Activated CD4-positive, alpha-beta T cell treated with anti-CD3 and anti-CD28 coated beads, Interleukin-2, Interleukin-4, amounts not matched to agents 100 ng/mL and 50 ng/mL, durations not matched to agents 16 hours and 8 hours (primary cell): ENCODE measurements at regions not wholly inside any gene's neighbourhood (a gene's known extent, or its start where the extent isn't known, plus 50 kb on each side); places are given as distances from the start of the nearest gene placed in this dataset.
A peak's percentile ranks its signal among the peaks of the same experiment; 100 is the strongest.
"Not testable (repeated sequence)": the region's sequence is repeated elsewhere in the genome, so short reads cannot be mapped to it uniquely, and the experiment has no call there.

Experiments used
- DNase-seq: peaks from one replicate; pipeline ENCODE4 v3.0.0-alpha.2; 2020; ENCODE audit warnings: low spot score

DNA sequence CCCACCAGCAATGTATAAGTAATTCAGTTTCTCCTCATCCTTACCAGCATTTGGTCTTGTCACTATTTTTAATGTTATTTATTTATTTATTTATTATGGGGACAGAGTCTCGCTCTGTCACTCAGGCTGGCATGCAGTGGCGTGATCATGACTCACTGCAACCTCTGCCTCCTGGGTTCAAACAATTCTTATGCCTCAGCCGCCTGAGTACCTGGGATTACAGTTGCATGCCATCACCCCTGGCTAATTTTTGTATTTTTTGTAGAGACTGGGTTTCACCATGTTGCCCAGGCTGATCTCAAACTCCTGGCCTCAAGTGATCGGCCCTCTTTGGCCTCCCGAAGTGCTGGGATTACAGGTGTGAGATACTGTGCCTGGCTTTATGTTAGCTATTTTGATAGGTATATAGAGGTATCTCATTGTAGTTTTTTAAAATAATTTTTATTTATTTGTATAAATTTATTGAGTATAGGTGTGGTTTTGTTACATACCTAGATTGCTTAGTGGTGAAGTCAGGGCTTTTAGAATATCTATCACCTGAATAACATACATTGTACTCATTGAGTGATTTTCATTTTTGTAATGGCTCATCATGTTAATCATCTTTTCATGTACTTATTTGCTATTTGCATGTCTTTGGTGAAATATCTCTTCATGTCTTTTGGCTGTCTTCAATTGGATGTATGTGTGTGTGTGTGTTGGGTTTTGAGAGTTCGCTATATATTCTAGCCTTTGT lies 53.3 kb downstream of the TANC2 start:
- no peak for DNase-seq

DNA sequence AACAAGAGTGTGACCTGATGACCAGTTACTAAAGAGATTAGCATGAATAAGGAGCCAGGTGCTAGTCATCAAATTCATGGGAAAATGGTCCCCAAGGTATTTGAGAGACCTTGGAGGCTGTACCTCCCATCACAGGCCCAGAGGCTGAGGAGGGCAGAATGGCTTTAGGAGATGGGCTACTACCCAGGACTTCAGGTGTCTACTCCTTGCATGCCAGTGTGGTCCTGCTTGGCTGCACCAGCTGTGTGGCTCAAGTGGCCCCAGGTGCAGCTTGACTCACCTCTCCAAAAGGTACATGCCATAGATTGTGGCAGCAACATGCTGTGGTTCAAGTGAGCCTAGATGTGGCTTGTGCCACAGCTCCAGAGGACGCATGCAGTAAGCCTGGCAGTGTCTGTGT lies 56.5 kb downstream of the TANC2 start:
- no peak for DNase-seq

DNA sequence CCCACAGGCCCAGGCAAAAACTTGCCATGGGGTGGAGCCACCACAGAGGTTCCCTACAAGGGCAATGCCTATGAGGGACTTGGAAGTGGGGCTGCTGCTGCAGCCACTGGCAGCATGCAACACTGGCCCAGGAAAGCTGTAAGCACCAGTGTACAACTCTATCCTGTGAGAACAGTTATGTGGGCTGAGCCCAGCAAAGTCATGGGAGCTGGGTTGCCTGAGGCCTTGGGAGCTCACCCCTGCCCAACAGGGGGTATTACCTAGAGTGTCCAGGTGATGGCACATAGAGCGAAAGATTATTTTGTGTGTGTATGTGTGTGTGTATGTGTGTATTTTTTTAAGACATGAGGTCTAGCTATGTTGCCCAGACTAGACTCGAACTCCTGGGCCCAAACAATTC lies 57.0 kb downstream of the TANC2 start:
- no peak for DNase-seq

DNA sequence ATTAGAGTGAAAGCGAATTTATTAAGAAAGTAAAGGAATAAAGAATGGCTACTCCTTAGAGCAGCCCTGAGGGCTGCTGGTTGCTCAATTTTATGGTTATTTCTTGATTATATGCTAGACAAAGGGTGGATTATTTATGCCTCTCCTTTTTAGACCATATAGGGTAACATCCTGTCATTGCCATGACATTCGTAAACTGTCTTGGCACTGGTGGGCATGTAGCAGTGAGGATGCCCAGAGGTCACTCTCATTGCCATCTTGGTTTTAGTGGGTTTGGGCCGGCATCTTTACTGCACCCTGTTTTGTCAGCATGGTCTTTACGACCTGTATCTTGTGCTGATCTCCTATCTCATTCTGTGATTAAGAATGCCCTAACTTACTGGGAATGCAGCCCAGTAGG lies 58.2 kb downstream of the TANC2 start:
- no peak for DNase-seq

DNA sequence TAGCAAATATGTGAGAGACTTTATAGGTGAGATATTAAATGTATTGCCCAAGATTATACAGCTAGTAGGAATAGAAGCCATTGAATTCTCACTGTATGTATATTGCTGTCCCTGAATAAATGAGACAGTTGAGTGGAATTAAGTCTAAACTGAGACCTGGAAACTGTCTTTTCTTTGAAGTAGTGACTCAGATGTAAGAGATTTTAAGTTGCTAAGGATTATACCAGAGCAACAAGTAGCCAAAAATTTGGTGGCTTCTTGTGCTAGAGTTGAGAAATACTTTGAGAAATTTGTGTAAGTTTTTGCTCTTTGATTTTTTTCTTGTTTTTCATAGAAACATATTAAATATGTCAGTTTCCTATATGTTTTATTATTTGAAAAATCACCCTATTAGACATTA lies 58.7 kb downstream of the TANC2 start:
- DNase-seq: no peak

DNA sequence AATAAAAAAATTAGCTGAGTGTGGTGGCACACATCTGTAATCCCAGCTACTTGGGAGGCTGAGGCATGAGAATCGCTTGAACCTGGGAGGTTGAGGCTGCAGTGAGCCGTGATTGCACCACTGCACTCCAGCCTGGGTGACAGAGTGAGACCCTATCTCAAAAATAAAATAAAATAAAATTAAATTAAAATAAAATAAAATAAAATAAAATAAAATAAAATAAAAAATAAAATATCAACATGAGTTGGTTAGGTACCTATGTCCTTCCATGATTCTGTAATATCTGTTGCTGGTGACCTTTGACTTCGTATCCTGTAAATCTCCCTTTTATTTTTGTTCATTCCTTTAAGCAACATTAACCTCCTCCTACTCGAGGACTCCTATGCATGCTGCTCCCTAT lies 59.6 kb downstream of the TANC2 start:
- DNase-seq: not testable (repeated sequence)

DNA sequence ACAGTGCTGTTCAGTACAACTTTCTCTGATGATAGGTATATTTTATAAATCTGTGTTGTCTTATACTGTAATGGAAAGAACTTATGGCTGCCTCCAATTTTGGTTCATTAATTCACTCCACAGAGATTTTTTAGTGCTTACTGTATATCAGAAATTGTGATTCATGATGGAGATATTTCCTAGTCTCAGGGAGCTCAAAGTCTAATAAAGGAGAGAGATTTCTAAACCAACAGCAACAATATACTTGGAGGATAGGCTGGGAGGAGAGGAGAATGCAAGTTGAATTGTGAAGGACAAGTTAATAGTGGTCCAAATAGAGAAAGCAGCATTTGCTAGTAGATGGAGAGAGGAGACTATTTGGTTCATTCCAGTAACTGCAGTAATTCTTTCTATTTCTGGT lies 63.5 kb downstream of the TANC2 start:
- DNase-seq: no peak

DNA sequence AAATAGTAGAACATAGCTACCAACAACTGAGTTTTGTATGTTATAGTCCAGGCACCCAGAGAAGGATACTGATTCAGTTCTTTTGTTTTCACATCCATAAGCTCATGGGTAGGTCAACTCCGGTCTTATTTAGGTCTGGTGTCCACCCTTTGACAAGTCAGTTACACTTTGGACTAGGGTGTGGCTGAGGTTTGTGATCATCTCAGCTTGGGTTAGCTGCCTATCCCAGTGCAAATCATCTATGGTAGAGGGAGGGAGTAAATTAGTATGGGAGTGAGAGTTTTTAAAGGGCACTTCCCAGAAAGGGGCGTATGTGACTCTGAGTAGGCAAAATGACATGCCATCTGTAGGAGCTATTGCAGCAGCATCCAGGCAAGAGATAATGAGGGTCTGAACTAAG lies 66.1 kb downstream of the TANC2 start:
- DNase-seq: no peak

DNA sequence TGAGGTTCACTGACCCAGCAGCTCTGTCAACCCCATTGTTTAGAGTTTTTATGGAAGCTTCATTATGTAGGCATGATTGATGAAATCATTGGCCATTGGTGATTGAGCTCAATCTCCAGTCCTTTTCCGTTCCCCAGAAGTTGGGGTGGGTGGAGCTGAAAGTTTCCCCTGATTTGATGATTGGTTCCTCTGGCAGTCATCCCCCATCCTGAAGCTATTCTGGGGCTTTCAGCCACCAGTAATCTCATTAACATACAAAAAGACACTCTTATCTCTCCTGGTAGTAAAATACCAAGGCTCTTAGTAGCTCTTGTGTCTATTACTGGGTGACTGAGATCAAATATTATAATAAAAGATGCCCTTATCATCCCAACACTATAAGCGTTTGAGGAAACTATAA lies 67.1 kb downstream of the TANC2 start:
- no peak for DNase-seq

DNA sequence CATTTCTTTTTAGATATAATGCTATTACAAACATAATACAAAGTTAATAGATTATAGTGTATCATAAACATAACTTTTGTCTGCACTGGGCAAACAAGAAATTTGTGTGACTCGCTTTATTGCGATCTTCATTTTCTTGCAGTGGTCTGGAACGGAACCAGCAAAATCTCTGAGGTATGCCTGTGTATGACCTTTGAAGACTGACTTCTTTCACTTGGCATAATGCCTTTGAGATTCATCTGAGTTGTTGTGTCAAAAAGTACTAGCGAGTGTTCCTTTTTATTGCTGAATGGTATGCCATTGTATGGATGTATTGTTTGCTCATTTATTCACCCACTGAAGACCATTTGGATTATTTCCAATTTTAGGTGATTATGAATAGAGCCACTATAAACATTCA lies 69.2 kb downstream of the TANC2 start:
- DNase-seq: no peak

DNA sequence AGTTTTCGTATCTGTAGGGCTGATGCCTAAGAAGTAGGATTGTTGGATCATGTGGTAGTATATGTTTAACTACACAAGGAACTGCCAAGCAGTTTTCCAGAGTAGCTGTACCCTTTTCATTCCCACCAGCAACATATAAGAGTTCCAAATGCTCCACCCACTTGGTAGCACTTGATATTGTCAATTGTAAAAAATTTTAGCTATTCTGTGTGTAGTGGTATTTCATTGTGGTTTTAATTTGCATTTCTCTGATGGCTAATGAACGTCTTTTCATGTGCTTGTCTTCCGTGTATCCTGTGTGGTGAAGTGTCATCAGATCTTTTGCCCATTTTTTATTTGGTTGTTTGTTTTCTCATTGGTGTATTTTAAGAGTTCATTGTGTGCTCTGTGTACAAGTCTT lies 69.7 kb downstream of the TANC2 start:
- DNase-seq: no peak

DNA sequence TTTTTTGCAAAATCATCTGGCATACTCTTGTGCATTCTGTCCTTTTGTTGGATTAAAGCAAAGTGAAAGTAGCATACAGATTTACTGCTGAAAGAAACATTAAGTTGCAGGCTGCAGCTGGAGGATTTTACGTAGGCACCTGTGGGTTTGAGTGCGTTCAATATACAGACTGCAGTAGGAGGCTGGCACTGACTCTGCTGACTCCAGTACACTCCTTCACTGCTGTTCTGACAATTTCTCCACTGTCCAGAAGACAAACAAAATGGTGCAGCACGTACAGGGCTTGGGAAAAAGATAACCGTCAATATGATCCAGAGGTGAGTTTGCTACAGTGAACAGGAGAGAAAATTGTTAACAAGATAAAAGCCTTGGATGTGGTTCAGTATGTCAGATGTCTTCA lies 73.3 kb downstream of the TANC2 start:
- DNase-seq: no peak

DNA sequence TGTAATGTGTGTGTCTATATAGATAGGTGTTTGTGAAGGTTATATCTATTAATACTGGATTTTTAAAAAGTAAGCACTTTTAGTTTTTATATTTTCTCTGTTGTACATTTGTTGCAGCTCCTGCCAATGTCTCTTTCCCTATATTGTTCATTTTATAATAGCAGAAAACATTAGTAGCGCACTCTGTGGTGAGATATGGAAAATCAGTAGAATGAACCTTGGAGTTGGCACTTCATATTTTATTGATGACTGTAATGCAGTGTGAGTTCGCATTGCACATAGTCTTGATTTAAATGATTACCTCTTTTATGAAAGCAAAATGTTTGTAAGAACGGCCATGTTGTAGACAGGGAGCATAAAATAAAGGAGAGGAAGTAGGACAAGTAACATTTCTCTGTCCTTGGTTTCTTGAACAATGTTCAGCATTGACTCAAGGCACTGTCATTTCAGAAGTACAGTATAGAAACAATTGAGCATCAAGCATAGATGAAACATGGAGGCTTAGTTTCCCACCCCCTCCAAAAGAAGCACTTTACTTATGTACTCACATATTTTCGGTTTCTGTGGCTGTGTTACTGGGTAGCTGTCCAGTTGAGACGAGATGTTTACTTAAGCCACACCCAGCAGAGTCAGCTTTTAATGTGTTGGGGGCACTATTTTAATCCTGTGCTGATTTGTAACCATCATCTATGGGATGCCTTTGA lies 74.0 kb downstream of the TANC2 start:
- peak; percentile 22 for DNase-seq

DNA sequence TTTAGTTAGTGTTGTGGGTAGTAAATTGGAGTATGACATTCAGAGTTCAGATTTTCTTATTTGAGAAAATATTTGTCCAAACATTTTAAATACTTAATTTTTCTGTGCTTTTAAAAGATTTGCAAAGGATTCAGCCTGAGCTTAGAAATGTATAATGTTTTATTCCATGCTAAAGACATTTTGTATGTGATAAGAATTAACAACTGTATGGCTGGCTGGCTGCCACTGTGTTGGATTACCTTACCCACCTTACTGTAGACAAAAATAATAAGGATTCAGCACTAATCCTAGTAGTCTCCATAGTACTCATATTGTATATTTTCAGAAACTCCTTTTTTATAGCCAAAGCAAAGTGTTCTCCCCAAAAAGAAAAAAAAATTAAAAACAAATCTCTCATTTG lies 74.8 kb downstream of the TANC2 start:
- no peak for DNase-seq

DNA sequence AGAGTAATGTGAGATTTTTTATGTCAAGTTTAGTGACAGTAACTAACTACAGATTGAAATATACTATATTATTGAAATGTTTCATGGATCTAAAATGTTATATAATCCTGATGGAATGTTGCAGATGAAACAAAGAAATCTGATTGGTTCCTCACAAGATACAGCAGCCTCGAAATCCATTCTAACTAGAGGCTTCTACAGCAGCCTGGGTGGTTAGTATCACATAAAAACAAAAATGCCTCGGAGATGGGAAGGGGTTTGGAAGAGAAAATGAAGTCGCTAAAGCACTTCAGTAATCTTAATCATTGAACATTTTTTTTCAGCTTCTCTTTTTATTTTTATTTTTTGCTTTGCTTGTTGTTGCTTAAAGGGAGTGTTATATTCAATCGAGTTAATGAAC lies 75.2 kb downstream of the TANC2 start:
- DNase-seq: no peak

DNA sequence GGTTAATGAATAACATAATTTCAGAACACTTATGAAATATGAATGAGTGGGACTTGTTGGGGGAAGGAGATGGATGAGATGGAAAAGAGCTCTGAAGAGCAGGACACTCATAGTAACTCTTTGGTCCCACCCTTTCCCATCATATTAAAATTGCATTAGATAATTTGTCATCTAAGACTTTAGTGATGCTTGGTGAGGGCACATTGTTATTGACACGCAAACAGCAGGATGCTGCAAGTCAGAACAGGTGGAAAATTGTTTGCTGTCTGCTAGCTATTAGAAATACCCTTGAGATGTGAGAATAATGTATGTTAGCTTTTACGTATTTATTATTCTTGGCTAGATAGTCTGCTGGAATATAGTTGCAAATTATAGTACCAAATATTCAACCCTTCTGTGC lies 75.7 kb downstream of the TANC2 start:
- DNase-seq: no peak

DNA sequence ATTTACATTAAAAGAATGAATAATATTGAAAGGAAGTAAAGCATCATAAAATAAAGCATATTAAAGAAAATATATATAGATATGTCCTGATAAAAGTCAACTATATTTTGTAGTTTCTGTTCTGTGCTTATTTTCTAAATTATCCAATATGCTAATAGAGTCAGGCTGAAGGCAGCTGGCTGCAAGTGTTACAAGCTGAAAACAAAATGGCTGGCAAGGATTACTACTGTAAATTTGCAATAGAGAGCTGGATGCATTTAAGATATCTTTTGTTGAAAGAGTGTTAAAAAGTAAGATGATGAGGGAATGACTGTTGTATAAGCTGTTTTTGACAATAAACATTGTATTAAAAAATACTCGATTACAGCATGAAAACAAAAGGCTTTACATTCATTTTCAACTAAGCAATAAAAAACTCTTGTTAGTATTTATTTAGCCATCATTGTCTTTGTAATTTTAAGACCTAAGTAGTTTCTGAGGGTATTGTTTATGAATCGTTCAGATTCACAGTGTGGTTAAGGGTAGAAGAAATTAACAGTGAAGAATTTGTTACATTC lies 76.3 kb downstream of the TANC2 start:
- no peak for DNase-seq

DNA sequence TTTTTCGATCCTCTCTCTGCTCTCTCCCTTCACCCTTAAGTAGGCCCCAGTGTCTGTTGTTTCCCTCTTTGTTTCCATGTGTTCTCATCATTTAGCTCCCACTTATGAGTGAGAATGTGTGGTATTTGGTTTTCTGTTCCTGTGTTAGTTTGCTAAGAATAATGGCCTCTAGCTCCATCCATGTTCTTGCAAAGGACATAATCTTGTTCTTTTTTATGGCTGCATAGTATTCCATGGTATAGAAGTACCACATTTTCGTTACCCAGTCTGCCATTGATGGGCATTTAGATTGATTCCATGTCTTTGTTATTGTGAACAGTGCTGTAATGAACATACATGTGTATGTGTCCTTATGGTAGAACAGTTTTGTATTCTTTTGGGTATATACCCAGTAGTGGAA lies 91.5 kb downstream of the TANC2 start:
- not testable (repeated sequence) for DNase-seq

DNA sequence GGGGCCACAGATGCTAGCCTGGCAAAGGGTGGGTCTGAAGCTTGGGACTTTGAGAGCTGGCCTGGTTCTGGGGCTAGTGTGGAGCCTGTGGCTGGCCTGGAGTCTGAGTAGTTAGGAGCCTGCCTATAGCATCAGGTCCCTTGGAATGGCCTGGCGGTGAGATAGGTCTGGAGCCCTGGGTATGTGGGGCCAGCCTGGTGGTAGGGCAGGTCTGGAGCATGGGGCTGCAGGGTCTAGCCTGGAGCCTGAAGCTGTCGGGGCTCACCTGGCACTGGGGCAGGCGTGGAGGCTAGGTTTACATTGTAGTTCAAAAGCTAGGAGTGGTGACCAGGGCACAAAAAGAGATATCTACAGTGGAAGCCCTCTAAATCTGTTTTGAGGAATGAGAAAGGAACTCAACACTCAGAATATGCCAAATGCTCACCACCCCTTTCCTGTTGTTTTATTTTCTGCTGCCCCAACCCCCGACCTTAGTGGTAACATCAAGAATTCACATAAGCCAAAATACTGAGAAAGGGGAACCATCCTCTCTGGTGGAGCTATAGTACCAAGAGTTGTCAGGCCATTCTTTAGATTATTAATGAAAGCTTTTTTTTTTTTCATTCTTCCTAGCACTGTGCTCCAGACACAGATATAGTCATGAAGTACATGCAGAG lies 100.3 kb downstream of the TANC2 start:
- no peak for DNase-seq

DNA sequence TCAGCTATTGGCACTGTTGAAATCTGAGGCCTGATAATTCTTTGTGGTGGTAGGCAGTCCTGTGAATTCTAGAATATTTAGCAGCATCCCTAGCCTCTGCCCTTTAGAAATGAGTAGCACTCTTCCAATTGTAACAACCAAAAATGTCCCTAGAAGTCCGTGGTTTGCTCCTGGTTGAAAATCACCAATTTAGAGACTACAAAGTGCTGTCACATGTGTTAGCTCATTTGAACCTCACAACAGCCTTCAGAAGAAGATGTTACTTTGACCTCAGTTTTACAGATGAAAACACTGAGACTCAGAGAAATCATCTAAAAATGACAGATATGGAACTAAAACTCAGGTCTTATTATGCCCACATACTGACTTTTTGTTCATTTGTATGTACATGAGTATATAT lies 103.2 kb downstream of the TANC2 start:
- DNase-seq: no peak

DNA sequence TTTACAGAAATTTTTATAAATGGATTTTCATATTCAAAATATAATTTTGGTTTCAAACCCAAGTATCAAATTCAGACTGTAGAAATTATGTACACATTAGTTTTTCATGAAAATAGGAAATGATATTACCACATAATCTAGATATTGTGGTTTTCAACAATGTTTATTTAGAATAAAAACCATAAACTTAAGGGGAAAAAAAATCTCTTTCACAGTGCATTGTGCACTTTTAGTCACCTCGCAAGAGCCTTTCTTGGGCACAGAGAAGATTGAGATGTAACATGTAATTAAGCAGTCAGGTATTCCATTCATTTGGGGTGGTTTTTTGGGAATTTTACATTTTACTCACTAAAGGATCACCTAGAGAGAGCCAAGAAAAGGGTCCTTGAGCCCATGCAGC lies 104.0 kb downstream of the TANC2 start:
- no peak for DNase-seq

DNA sequence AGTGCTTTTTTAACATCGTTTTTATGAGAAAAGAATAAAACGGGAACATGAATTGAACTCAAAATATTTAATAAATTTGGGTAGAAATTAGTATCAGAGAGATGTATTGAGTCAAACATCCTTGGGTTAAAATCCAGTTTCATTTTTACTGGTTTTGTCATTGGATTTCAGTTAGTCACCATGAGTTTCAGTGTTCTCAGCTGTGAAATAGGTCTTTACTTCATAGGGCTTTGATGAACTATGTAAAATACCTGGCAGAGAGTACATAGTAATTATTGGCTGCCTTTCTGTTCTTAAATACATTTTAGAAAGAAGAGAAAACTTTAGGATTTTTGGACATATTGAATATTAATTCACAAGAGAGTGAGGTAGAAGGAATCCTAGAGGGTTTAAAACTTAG lies 105.8 kb downstream of the TANC2 start:
- DNase-seq: peak; percentile 4

DNA sequence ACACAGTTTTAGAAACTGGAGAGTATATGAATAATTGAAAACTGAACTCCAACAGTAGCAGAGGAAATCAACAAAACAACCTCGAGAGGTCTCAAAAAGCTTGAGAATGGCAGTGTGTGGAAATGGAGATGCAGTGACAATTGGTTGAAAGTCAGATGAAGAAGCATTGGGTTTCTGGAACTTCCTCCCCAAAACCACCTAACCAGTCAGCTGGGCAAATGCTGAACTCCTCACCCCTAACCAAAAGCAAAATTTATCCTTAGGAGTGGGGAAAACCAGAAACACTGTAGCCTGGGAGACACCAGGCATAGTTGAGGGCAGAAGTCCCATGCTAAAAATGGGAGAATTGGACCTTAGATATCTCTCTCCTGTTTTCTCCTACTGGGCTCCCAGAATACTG lies 109.9 kb downstream of the TANC2 start:
- DNase-seq: no peak
